GM12865 (cell line): ENCODE measurements at regions not wholly inside any gene's neighbourhood (a gene's known extent, or its start where the extent isn't known, plus 50 kb on each side); places are given as distances from the start of the nearest gene placed in this dataset.

Experiments
- DNase-seq: peaks from one replicate; pipeline ENCODE4 v3.0.0; 2010; ENCODE audit warnings: low read depth
- H3K4me3 ChIP-seq: 2 replicates; pipeline ENCODE4 v1.5.1; 2011; ENCODE audit warnings: mild to moderate bottlenecking, low read depth, low read length, control low read depth
- TF ChIP-seq, protein P1 (sequence below): IDR thresholded peaks from 2 replicates; pipeline ENCODE4 v1.5.1; 2011; ENCODE audit warnings: low read length, control low read depth, low read depth, inconsistent platforms; ENCODE audit not compliant: insufficient read depth; ENCODE audit errors: missing control alignments

DNA sequence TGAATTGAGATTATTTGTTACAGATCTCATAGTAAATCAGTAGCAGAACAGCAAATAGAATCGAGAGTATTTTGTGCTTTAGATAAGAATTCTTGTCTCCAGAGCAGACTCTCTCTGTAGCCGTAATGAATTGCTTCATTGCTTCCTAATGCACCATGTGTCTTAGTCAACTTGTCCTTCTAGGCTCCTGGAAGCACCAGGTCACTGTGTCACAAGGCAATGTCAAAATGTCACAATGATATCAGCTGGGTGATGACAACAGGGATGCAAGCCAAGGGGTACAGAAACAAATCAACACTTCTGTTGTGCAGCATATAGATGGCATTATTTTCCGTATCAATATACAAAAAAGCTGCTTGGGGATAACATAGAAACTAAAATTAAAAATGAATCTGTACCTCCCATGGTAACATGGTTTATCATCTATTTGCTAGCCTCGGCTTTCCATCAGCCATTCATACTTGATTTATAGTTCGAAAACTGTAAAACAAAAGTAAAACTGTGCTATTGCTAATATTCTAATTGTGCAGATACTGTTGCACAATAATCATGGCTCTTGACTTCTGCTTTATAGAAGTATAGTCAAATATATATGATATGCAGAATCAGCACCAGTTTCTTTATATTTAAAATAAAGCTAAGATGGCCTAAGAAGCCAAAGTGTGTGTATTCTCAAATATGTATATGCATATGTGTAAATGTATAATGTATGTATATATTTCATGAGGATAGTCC lies 435.9 kb upstream of the TLE4 start:
- H3K4me3 ChIP-seq = no peak overlapping the region
- TF ChIP-seq, protein P1, sequence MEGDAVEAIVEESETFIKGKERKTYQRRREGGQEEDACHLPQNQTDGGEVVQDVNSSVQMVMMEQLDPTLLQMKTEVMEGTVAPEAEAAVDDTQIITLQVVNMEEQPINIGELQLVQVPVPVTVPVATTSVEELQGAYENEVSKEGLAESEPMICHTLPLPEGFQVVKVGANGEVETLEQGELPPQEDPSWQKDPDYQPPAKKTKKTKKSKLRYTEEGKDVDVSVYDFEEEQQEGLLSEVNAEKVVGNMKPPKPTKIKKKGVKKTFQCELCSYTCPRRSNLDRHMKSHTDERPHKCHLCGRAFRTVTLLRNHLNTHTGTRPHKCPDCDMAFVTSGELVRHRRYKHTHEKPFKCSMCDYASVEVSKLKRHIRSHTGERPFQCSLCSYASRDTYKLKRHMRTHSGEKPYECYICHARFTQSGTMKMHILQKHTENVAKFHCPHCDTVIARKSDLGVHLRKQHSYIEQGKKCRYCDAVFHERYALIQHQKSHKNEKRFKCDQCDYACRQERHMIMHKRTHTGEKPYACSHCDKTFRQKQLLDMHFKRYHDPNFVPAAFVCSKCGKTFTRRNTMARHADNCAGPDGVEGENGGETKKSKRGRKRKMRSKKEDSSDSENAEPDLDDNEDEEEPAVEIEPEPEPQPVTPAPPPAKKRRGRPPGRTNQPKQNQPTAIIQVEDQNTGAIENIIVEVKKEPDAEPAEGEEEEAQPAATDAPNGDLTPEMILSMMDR = no peak
- no peak for DNase-seq

DNA sequence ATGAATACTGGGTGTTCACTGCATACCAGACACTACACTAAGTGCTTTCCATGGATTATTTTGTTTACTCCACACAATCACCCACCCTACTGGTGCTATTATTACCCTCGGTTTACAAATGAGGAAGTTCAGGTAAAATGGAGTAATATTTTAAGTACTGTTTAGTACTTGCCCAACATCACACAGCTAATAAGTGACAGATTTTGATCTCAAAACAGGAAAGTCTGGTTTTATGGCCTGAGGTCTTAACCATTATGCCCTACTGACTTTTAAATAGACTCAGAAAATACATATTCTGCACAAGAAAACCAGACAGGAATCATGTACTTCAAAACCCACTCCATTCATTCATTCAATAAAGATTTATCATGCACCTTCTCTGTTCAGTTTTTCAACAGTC lies 431.0 kb upstream of the TLE4 start:
- no peak overlapping the region for H3K4me3 ChIP-seq
- DNase-seq = no peak
- TF ChIP-seq, protein P1 = no peak

DNA sequence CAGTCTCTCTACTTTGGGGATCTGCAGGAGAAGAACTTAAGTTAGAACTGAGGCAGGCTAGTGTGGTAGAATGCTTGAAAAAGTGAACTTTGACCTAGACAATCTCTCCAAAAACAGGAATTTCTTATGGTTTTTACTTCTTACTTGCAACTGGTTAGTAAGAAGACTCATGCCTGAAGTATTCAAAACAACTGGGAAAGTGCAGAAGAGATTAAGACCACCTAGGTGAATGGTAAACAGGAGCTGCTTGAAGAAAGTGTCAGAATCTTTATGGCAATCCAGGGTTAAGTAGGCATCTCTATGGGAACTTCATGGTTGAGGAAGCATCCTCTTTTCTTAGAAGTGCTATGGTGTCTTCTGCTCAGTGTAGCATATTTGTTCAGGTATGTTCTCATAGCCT lies 428.6 kb upstream of the TLE4 start:
- H3K4me3 ChIP-seq = no peak overlapping the region
- TF ChIP-seq, protein P1 = no peak
- DNase-seq = no peak

DNA sequence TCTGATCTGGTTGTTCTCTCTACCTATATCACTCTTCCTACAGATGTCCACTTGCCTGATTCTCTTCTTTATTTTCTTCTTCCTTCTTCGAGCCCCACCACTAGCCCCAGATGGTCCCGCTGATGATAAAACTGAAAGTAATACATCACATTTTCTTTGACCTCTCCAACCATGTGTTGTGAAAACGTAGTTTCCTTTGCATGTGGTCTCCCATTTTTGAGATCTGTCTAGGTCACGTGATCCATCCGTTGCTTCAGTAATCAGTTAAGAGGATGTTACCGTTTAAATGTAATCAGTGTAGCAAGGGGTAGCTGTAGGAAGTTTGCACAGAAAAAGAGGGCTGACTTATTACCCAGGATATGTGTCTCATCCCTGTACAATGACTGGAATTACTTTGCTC lies 426.3 kb upstream of the TLE4 start:
- H3K4me3 ChIP-seq = no peak overlapping the region
- DNase-seq = no peak
- TF ChIP-seq, protein P1 = no peak

DNA sequence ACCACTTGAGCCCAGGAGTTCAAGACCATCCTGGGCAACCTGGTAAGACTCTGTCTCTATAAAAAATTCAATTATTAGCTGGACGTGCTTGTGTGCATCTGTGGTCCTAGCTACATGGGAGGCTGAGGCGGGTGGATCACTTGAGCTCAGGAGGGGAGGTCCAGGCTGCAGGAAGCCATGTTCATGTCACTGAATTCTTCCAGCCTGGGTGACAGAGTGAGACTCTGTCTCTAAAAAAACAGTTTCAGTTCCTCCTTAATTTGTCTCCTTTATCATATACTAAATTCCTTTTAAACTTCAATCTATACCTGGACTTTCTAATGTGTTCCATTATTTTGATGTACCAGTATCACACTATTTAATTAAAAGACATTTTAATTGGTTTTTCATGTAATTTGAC lies 422.2 kb upstream of the TLE4 start:
- H3K4me3 ChIP-seq = no peak overlapping the region
- TF ChIP-seq, protein P1 = no peak
- no peak for DNase-seq

DNA sequence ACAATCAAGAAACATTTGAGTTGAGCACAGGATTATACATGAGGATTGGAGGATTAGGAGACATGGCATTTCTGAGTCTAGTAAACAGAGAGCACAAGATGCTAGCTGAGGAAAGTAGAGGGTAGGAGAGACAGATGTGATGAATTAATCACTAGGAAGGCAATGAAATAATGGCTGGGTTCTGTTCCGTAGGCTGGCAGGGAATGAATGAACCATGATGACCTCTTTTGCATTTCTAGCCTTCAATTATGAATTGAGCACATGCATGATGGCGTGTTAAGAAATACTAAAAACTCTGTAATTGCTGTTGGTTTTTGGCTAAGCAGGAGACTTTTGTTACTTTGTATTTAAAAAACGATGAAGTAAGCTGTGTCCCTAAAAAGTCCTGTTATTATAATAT lies 420.0 kb upstream of the TLE4 start:
- DNase-seq = no peak
- TF ChIP-seq, protein P1 = no peak
- H3K4me3 ChIP-seq = no peak overlapping the region

DNA sequence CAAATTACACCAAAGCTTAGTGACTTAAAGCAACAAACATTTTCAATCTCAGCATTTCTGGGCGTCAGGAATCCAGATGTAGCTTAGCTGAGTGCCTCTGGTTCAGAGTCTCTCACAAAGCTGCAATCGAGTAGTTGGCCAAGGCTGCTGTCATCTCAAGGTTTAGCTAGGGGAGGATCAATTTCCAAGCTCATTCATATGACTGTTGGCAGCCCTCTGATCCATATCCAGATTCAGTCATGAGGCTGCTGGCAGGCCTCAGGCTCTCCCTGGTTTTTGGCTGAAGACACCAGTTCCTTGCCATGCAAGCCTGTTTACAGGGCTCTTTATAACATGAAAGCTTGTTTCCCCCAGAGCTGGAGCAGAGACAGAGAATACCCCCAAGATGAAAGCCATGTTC lies 419.5 kb upstream of the TLE4 start:
- TF ChIP-seq, protein P1 = no peak
- DNase-seq = no peak
- H3K4me3 ChIP-seq = no peak overlapping the region
